ENCODE measurements at regions not wholly inside any gene's neighbourhood (a gene's known extent, or its start where the extent isn't known, plus 50 kb on each side); places are given as distances from the start of the nearest gene placed in this dataset.
"Not testable (repeated sequence)": the region's sequence is repeated elsewhere in the genome, so short reads cannot be mapped to it uniquely, and the experiment has no call there.

DNA sequence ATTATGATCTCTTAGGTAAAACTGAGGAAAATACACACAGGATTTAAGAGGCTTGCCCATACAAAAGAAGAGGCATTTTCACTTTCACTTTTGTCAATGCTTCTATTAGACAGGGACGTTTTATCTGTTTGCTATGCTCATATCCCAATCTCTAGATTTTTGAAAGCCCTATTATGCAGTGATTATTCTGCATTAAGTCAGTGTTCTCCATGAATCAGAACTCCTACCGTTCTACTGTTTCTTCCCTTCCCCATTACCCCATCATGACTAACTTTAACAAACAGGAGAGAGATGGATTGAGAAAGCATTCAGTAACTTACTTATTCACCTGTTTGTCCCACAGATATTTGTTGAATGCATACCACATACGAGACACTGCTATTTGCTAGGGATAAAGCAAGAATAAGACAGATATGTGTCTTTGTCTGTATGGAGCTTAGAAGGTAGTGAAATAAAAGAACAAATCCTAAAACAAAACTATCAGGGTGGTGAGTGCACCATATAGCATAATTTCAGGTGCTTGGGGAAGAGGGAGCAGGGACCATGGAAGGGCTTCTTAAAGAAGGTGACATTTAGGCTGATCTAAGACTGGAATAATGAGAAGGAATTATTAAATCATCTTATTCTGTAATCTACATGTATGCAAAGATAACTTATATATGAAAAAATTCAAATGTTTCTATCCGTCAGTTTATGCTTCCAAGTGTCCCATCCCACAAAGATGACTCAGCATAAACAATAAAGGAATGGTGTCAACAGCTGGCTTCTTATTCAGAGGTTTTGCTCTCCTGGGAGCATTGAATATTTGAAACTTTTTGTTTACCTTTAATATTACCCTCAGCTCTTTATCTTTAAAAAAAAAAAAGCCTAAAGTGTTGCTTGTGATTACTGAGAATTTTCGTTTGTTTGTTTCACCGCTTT is 328.1 kb downstream of the HINT1 start:
- WGBS (ENCODE audit: insufficient coverage, low coverage, low lambda C conversion rate, missing lambda C conversion rate), result 37% methylated on average over 6 of the region's 6 CpGs
- intact Hi-C loops (cut with DNase I), result no loop called here
- peak; percentile 68 to 83 (median 74) for ATAC-seq

GRCh38 chr5:130817598-130818384 is 347.3 kb downstream of the HINT1 start:
- H3K36me3 ChIP-seq; H3K4me3 ChIP-seq; H3K27me3 ChIP-seq; ATAC-seq; intact Hi-C loops (cut with DNase I); H3K27ac ChIP-seq; H3K4me1 ChIP-seq; DNase-seq; H3K9me3 ChIP-seq: not testable (repeated sequence)
- 74% methylated on average over 6 of the region's 28 CpGs for WGBS (ENCODE audit: insufficient coverage, low coverage, low lambda C conversion rate, missing lambda C conversion rate)

More for the DNA sequence above, 328.1 kb downstream of the HINT1 start:
- H3K9me3 ChIP-seq, result no peaks in the 10 kb centered on the region
- H3K36me3 ChIP-seq, result no peaks in the 10 kb centered on the region
- no peaks in the 10 kb centered on the region for H3K27me3 ChIP-seq
- H3K27ac ChIP-seq, result no peak overlapping the region
- DNase-seq, result no peak
- H3K4me1 ChIP-seq, result peaks cover 0 to 3% (median 0%) of the 10 kb centered on the region in 4 donors
- TF ChIP-seq CTCF (IDR thresholded peaks at IDR 0.05) (no peak), POLR2A (IDR thresholded peaks at IDR 0.05) (no peak)
- peak overlapping the region; percentile 1 to 50 (median 38) for H3K4me3 ChIP-seq

DNA sequence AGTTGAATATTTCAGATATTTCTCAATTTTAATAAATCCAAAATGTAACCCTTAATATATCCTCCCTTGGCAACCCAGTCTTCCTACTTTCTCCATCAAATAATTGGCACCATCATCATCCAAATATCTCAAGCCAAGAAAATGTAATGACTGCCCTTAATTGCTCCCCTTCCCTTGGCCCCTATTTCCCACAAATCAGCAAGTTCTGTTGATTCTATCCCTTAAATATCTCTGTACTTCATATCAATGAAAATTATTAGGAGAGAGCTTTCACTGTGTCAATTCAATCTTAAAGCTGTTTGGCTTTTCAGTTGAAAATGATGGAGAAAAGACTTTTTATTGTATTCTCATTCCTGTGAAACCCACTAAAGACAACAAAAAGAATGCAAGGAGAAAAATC is 349.8 kb downstream of the HINT1 start:
- H3K27ac ChIP-seq, result no peak overlapping the region
- H3K4me1 ChIP-seq, result no peaks in the 10 kb centered on the region
- no peaks in the 10 kb centered on the region for H3K36me3 ChIP-seq
- H3K9me3 ChIP-seq, result no peaks in the 10 kb centered on the region
- H3K4me3 ChIP-seq, result no peak overlapping the region
- TF ChIP-seq CTCF (IDR thresholded peaks at IDR 0.05) (no peak), POLR2A (IDR thresholded peaks at IDR 0.05) (no peak)
- no peak for DNase-seq
- intact Hi-C loops (cut with DNase I), result no loop called here
- no peak for ATAC-seq
- no peaks in the 10 kb centered on the region for H3K27me3 ChIP-seq

- DNase-seq (no peak), ATAC-seq (no peak)
- intact Hi-C loops (cut with DNase I), result no loop called here
- H3K9me3 ChIP-seq, result no peaks in the 10 kb centered on the region
- 69% methylated on average over 4 of the region's 4 CpGs for WGBS (ENCODE audit: insufficient coverage, low coverage, low lambda C conversion rate, missing lambda C conversion rate)
- H3K36me3 ChIP-seq, result no peaks in the 10 kb centered on the region
- no peak overlapping the region for H3K4me3 ChIP-seq
- TF ChIP-seq POLR2A (IDR thresholded peaks at IDR 0.05) (no peak), CTCF (IDR thresholded peaks at IDR 0.05) (no peak)
- H3K4me1 ChIP-seq, result no peaks in the 10 kb centered on the region
- H3K27me3 ChIP-seq, result no peaks in the 10 kb centered on the region
- H3K27ac ChIP-seq, result no peak overlapping the region
Measured at GRCh38 chr5:130808691-130809090, 356.4 kb downstream of the HINT1 start.

DNA sequence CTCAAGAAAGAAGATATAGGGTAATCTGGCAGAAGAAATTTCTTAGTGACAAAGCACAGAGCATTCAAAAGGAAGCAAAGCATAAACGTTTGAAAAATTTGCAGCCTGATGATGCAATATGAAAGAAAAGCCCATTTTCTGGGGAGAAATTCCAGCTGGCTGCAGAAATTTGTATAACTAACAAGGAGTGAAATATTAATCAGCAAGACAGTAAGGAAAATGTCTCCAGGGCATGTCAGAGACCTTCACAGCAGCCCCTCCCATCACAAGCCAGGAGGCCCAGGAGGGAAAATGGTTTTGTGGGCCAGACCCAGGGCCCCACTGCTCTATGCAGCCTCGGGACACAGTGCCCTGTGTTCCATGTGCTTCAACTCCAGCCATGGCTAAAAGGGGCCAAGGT is 359.4 kb downstream of the HINT1 start:
- Histone ChIP-seq H3K27ac (no peak overlapping the region), H3K27me3 (no peaks in the 10 kb centered on the region), H3K4me3 (no peak overlapping the region), H3K4me1 (no peaks in the 10 kb centered on the region), H3K36me3 (no peaks in the 10 kb centered on the region), H3K9me3 (no peaks in the 10 kb centered on the region)
- DNase-seq, result no peak
- ATAC-seq, result no peak
- TF ChIP-seq POLR2A (IDR thresholded peaks at IDR 0.05), result no peak
- TF ChIP-seq CTCF (IDR thresholded peaks at IDR 0.05), result no peak
- 40% methylated on average over 2 of the region's 2 CpGs for WGBS (ENCODE audit: insufficient coverage, low coverage, low lambda C conversion rate, missing lambda C conversion rate)
- intact Hi-C loops (cut with DNase I), result no loop called here

All from right lobe of liver (tissue), 6 donors.